BJ (cell line): ENCODE measurements at regions not wholly inside any gene's neighbourhood (a gene's known extent, or its start where the extent isn't known, plus 50 kb on each side); places are given as distances from the start of the nearest gene placed in this dataset.

Experiments used
- CTCF ChIA-PET: fragments of 350-600 bp; formaldehyde crosslinking; extraction: SDS; loops from one replicate; lab custom pipeline; 2021; ENCODE audit warnings: antibody characterized with exemption, inconsistent platforms; lab: Yijun Ruan, JAX
- POLR2A ChIA-PET: fragments of 300-600 bp; sonication (Branson Sonifier 250); formaldehyde crosslinking; extraction: SDS; loops from one replicate; lab custom pipeline; 2021; ENCODE audit warnings: antibody characterized with exemption; lab: Charles Lee
- DNase-seq: peaks from one replicate; pipeline ENCODE4 v3.0.0-alpha.2; 2011; ENCODE audit warnings: low read depth
- H3K27me3 ChIP-seq: 2 replicates; pipeline ENCODE4 v1.6.0; 2011; ENCODE audit warnings: low read length; ENCODE audit not compliant: control insufficient read depth, insufficient read depth
- H3K36me3 ChIP-seq: 2 replicates; pipeline ENCODE4 v1.5.1; 2011; ENCODE audit warnings: low read length; ENCODE audit not compliant: control insufficient read depth, insufficient read depth
- H3K4me3 ChIP-seq: 2 replicates; pipeline ENCODE4 v1.5.1; 2011; ENCODE audit warnings: low read depth, mild to moderate bottlenecking, control low read depth, low read length
- TF ChIP-seq, protein P1 (sequence below): IDR thresholded peaks from 2 replicates; pipeline ENCODE4 v1.5.1; 2011; ENCODE audit warnings: low read depth, mild to moderate bottlenecking, control low read depth, inconsistent platforms, low read length, moderate library complexity; ENCODE audit not compliant: insufficient read depth

DNA sequence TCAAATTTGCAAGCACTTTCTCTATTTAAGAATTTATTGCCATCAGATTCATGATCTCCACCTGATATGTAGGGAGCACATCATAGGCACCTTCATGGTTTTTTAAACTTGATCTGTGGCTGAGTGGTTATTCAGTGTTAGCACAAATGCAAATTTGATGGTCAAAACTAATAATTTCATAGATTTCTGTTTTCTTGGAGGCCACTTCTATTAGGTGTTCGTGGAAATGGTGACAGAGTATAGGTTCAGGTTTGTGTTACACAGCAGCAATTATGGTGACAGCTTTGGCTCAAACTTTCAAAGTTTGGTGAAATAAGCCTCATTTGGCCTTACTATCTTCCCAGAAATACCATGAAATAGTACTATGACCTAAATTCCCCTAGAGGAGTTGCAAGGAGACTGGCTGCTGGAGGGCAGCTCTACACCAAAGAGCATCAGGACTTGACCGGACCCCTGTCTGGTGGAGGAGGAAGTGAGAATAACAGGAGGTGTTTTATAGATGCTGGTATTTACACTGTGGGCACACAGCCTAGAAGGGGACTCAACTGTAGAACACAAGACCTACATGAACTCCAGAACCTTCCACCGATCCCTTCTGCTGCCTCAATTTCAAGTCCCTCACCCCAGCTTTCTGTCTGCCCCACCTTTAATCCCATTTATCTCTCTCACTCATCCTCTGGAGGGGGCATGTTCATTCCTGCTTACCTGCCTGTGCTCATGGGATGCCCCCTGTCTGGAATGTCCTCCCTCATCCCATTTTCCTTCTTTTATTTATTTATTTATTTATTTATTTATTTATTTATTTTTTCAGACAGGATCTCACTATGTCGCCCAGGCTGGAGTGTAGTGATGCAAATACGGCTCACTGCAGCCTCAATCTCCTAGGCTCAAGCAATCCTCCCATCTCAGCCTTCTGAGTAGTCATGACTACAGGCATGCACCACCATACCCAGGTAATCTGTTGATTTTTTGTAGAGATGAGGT is 132.9 kb upstream of the SIX2 start:
- Histone ChIP-seq H3K27me3 (peaks cover 27% of the 10 kb centered on the region), H3K36me3 (no peaks in the 10 kb centered on the region), H3K4me3 (no peak overlapping the region)
- TF ChIP-seq, protein P1, sequence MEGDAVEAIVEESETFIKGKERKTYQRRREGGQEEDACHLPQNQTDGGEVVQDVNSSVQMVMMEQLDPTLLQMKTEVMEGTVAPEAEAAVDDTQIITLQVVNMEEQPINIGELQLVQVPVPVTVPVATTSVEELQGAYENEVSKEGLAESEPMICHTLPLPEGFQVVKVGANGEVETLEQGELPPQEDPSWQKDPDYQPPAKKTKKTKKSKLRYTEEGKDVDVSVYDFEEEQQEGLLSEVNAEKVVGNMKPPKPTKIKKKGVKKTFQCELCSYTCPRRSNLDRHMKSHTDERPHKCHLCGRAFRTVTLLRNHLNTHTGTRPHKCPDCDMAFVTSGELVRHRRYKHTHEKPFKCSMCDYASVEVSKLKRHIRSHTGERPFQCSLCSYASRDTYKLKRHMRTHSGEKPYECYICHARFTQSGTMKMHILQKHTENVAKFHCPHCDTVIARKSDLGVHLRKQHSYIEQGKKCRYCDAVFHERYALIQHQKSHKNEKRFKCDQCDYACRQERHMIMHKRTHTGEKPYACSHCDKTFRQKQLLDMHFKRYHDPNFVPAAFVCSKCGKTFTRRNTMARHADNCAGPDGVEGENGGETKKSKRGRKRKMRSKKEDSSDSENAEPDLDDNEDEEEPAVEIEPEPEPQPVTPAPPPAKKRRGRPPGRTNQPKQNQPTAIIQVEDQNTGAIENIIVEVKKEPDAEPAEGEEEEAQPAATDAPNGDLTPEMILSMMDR = no peak
- ChIA-PET POLR2A (no interaction called here), CTCF (no interaction called here)
- DNase-seq = no peak

DNA sequence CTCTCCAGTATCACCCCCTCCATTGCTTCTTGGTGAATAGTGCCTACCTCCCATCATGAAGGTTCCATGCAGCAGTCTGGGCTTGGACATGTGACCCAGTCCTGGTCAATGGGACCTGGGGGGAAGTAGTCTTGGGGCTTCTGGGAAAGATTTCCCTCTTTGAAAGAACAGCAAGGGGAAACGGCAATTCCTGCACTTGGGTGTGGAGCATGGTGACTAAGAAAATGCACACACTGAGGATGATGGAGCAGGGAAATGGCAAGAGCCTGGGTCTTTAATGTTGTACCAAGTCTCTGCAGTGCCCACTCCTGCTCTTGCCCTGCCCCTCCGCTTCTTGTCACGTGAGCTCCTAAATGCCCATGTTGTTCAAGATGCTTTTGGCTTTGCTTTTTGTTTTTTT is 131.4 kb upstream of the SIX2 start:
- no peak for DNase-seq
- H3K4me3 ChIP-seq = no peak overlapping the region
- H3K27me3 ChIP-seq = peaks cover 30% of the 10 kb centered on the region
- ChIA-PET POLR2A (no interaction called here), CTCF (no interaction called here)
- no peaks in the 10 kb centered on the region for H3K36me3 ChIP-seq
- TF ChIP-seq, protein P1 = no peak

DNA sequence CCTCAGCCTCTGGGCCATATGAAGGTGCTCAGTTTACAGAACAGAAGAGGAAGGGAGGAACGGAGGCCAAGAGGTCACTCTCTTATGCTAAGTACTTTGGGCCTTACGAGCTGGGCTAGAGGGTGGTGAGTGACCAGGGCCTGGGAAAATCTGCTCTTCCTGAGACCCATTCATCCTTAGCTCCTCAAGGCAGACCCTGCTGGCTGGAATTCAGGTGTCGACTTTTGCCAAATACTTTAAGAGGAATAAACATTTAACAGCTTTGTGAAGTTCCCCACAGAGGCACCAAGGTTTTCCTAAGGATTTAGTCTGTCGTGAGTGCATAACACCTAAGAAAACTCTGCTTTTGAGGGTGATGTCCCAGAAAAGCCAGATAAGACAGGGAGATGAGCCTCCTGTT is 129.7 kb upstream of the SIX2 start:
- Histone ChIP-seq H3K36me3 (no peaks in the 10 kb centered on the region), H3K4me3 (no peak overlapping the region), H3K27me3 (peaks cover 23% of the 10 kb centered on the region)
- ChIA-PET CTCF (interaction anchor here (0.6 kb wide), 1 partner anchor 17 kb away, joined by 4 read pairs; no protein-coding TSS in a partner anchor), POLR2A (no interaction called here)
- DNase-seq = no peak
- TF ChIP-seq, protein P1 = no peak

DNA sequence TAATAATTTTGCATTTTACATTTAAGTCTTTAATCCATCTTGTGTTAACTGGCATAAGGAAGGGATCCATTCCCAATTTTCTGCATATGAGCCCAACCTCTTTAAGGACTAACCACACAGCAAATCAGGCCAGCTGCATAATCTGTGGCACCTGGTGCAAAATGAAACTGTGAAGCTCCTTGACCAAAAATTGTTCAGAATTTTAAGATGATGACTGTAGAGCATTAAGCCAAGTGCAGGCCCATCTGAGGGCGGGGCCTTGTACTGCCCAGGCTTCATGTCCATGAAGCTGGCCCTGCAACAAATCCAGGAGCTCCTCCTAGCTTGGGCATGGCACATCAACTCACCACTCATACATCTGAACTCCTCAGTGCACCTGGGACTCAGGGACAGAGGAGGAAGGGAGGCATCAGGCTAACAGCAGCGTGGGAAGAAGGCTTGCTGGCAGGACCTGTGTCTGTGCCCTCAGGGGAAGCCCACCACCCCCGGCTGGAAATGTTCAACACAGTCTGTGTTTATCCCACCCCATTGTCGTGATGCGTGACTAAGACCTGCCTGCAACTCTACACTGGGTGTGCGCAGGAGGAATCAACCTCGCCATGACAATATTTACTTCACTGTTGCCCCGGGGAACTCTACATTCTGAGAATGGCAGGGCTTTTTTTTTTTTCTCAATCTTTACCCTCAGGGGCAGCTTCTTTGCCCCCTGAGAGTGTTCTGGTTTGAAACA is 128.9 kb upstream of the SIX2 start:
- ChIA-PET POLR2A (no interaction called here), CTCF (interaction anchor here (0.6 kb wide), 1 partner anchor 18 kb away, joined by 4 read pairs; no protein-coding TSS in a partner anchor)
- TF ChIP-seq, protein P1 = no peak
- Histone ChIP-seq H3K27me3 (peaks cover 20% of the 10 kb centered on the region), H3K4me3 (no peak overlapping the region), H3K36me3 (no peaks in the 10 kb centered on the region)
- no peak for DNase-seq

DNA sequence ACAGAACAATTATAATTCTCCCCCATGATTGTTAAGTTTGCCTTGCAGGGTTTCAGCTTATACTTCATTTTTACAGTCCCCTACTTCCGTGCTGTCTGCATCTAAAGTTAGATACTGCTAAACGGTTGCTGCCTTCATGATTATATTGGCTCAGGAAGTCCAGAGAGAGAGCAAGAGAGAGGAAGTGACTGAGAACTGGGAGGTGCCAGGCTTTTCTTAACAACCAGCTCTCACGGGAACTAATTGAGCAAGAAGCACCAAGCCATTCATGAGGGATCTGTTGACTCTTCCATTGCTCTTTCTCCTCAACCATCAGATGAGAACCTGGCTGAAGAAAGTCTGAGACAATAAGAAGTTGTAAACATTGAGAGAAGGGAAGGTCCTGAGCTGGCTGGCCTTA is 125.5 kb upstream of the SIX2 start:
- ChIA-PET CTCF (no interaction called here), POLR2A (no interaction called here)
- peaks cover 9% of the 10 kb centered on the region for H3K27me3 ChIP-seq
- no peak overlapping the region for H3K4me3 ChIP-seq
- no peaks in the 10 kb centered on the region for H3K36me3 ChIP-seq
- no peak for DNase-seq
- TF ChIP-seq, protein P1 = no peak
